AG09309 (cell line): ENCODE measurements at regions not wholly inside any gene's neighbourhood (a gene's known extent, or its start where the extent isn't known, plus 50 kb on each side); places are given as distances from the start of the nearest gene placed in this dataset.

Experiments used
- DNase-seq: peaks from one replicate; pipeline ENCODE4 v3.0.0-alpha.2; 2010; ENCODE audit warnings: low read depth
- H3K4me3 ChIP-seq: 2 replicates; pipeline ENCODE4 v1.5.1; 2011; ENCODE audit warnings: mild to moderate bottlenecking, low read depth, low read length, moderate library complexity; ENCODE audit not compliant: control insufficient read depth
- TF ChIP-seq, protein P1 (sequence below): IDR thresholded peaks from 2 replicates; pipeline ENCODE4 v1.5.1; 2011; ENCODE audit warnings: mild to moderate bottlenecking, low read depth, low read length, inconsistent platforms; ENCODE audit not compliant: insufficient read depth, control insufficient read depth; ENCODE audit errors: missing control alignments

DNA sequence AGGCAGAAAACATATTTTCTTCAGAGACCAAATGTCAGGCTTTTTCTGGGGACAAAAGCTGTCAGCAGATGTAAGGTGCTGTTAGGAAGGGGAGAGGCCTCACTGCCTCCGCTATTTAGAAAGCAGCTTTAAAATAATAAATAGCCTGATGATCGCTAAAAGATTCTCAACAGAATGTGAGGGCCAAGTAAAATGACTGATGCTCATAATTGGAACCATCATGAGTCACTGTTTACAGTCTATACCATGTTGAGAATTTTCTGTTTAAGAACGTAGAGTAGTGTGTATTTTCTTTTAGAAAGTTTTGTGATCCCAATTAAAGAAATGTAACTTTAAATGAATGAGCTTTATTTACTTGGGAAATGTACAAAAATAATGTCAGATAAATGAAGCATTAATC is 220.0 kb downstream of the CLIC5 start:
- TF ChIP-seq, protein P1, sequence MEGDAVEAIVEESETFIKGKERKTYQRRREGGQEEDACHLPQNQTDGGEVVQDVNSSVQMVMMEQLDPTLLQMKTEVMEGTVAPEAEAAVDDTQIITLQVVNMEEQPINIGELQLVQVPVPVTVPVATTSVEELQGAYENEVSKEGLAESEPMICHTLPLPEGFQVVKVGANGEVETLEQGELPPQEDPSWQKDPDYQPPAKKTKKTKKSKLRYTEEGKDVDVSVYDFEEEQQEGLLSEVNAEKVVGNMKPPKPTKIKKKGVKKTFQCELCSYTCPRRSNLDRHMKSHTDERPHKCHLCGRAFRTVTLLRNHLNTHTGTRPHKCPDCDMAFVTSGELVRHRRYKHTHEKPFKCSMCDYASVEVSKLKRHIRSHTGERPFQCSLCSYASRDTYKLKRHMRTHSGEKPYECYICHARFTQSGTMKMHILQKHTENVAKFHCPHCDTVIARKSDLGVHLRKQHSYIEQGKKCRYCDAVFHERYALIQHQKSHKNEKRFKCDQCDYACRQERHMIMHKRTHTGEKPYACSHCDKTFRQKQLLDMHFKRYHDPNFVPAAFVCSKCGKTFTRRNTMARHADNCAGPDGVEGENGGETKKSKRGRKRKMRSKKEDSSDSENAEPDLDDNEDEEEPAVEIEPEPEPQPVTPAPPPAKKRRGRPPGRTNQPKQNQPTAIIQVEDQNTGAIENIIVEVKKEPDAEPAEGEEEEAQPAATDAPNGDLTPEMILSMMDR = no peak
- H3K4me3 ChIP-seq = no peak overlapping the region
- DNase-seq = no peak

DNA sequence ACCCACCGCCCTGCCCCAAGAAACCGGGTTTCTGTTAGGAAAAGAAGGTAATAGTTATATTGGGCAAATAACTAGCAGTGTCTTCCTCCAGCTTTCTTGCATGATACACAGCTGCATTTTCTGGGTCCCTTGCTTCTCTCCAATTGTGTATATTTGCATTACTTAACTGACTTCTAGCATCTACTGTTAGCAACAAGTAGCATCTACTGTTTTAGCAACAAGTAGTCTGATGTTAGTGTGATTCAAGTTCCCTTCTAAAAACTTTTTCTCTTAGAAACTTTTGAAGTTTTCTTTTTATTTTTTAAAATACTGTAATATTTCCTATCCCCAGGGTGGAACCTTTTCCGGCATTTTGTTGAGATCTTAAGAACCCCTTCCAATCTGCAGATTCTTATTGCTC is 221.2 kb downstream of the CLIC5 start:
- TF ChIP-seq, protein P1 = no peak
- no peak overlapping the region for H3K4me3 ChIP-seq
- DNase-seq = no peak

DNA sequence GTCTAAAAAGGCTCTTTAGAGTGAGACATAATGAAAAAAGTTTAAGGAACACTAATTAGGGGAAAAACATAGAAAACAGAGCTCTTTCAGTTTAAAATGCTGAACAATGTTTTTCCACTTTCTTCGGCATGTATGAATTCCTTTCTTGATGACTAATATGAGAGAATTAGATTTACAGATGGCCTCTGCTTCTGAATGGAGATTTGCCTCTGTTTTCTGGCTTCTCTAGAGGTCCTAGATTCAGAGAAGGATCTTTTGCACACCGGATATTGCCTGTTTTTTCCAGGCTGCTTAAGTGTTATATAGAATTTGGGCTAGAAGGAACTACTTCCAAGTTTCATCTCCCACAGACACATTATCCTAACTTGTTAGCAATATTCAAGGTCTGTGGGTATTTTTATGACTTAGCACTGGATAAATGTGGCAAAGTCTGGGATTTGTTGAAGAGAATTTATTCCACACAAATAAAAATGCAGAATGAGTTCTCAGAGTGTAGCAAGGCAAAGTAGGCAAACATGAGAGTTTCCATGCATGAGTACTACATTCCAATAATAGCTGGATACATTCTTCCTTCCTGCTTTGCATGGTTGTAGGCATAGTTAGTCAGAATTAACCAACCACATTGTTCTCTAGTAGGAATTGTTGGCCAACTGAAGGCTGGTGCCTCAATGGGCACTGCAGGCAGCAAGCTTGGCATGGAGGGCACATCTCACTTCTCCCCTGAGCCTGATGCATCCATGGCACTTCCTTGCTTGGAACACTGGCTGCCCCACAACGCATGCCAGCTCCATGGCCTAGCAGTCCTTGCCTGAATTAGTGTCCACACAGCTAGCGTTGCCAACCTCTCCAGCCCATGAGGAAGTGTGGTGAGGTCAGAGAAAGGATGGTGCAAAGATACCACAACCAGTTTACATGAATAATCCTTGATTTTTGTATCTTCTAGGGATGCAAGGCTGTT is 224.2 kb downstream of the CLIC5 start:
- H3K4me3 ChIP-seq = no peak overlapping the region
- TF ChIP-seq, protein P1 = no peak
- DNase-seq = peak; percentile 49

DNA sequence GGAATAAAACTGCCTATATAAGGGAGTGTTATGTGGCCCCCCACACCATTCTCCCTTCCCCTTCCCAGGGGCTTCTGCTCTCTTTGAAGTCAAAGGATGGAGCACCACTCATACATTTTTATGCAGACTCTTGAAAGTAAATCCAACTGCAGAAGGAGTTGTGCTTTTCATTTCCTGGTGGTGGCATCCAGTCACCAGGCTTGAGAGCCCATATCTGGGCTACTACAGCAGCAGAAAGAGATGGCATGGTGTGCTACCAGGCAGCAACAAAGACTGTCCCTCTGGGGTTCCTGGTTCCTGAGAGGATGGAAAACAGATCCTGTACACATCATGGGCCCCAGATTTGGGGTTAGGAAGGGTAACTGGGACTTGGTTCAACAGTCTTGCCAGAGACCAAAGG is 226.4 kb downstream of the CLIC5 start:
- H3K4me3 ChIP-seq = no peak overlapping the region
- no peak for DNase-seq
- TF ChIP-seq, protein P1 = no peak

DNA sequence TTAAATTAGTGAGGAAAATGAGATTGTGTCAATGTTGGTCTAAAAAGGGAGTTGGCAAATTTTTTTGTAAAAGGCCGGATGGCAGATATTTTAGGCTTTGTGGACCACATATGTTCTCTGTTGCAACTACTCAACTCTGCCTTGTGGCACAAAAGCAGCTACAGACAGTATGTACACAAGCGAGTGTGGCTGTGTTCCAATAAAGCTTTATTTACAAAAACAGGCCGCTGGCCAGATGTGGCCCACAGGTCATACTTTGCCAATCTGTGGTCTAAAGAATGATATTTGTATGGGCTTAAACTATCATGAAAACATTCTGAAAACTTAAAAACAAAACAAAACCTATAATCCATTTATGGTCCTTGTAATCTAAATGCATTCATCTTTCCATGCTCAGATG is 228.3 kb downstream of the CLIC5 start:
- TF ChIP-seq, protein P1 = no peak
- no peak overlapping the region for H3K4me3 ChIP-seq
- DNase-seq = no peak

DNA sequence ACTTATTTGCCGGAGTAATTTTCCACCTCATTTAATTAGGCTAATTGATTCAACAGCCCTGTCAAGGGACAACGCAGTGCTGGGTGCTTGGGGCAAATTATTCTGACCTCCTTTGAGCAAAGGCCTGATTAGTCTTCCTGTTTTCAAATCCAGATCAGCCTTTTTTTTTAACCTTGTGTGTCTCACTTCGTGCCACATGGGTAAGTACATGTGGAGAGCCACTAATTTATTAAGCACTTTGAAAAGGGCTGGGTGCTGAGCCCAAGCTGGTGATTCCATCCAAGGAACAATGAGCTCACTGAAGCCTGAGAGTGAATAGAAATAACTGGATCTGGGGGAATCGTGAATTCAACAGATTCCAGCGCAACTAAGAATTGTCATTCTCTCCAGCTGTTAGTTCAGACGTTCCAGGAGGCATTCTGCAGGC is 229.3 kb downstream of the CLIC5 start:
- DNase-seq = no peak
- TF ChIP-seq, protein P1 = no peak
- H3K4me3 ChIP-seq = no peak overlapping the region

DNA sequence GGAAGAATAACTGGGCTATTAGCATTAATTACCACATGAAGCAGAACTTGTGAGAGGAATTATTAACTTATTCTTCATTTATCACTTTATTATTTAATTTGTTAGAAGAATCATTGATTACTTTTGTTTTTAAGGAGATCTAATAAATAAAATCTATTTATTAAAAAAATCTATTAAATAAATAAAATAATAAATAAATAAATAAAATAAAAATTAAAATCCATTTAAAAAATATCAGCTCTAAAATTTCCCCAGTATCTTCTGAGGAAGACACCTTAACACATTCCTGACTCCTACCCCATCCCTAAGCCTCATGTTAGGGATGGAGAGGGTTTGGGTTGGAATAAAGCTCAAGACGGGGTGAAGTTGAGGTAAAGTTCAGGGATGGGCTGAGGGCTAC is 231.4 kb downstream of the CLIC5 start:
- no peak overlapping the region for H3K4me3 ChIP-seq
- no peak for DNase-seq
- TF ChIP-seq, protein P1 = no peak
